Activated T-helper 1 cell treated with anti-CD3 and anti-CD28 coated beads, Interleukin-12 subunit alpha, Interleukin-12 subunit beta, Interleukin-2, Interleukin-4 antibody, amounts not matched to agents 30 ng/mL and 10 ng/mL and 1 ng/mL, durations not matched to agents 14 hours and 24 hours and 36 hours (primary cell): ENCODE measurements at regions not wholly inside any gene's neighbourhood (a gene's known extent, or its start where the extent isn't known, plus 50 kb on each side); places are given as distances from the start of the nearest gene placed in this dataset.

Experiments used
- DNase-seq: peaks from one replicate; pipeline ENCODE4 v3.0.0; 2021; ENCODE audit warnings: low spot score
- H3K27ac Mint-ChIP-seq: one replicate; pipeline ENCODE4 v1.8.0; 2021; ENCODE audit warnings: mild to moderate bottlenecking, mixed read lengths
- H3K27me3 Mint-ChIP-seq: one replicate; pipeline ENCODE4 v1.8.0; 2022; ENCODE audit warnings: mild to moderate bottlenecking, moderate library complexity, mixed read lengths; ENCODE audit not compliant: insufficient read depth
- H3K36me3 Mint-ChIP-seq: one replicate; pipeline ENCODE4 v1.8.0; 2021; ENCODE audit warnings: low read depth, mixed read lengths
- H3K4me1 Mint-ChIP-seq: one replicate; pipeline ENCODE4 v1.8.0; 2021; ENCODE audit warnings: low read depth, mixed read lengths
- H3K4me3 Mint-ChIP-seq: one replicate; pipeline ENCODE4 v1.8.0; 2021; ENCODE audit warnings: mild to moderate bottlenecking, moderate library complexity, mixed read lengths
- H3K9me3 Mint-ChIP-seq: one replicate; pipeline ENCODE4 v1.8.0; 2021; ENCODE audit warnings: mixed read lengths
- intact Hi-C: fragments of 100-400 bp; cut with micrococcal nuclease; formaldehyde crosslinking; loops from one replicate; pipeline ENCODE4 v1.15.1; 2024

DNA sequence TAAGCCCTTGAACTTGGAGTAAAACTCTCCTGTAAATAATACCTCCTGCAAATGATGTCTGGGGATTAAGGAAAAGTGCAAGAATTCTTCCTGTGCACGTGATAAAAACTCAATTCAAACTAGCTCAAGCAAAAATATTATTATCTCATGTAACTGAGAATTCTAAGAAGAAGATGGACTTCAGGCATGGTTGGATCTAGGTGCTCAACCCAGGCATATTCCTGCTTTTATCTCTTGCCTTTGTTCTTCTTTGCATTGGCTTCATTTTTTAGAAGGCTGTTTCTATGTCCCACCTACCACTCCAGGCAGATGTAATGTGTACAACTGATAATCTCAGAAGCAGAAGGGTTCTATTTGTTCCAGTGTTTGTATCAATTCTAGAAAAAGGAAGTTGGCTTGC is 95.8 kb downstream of the DACT2 start:
- no peak overlapping the region for H3K4me3 Mint-ChIP-seq
- no peak for DNase-seq

DNA sequence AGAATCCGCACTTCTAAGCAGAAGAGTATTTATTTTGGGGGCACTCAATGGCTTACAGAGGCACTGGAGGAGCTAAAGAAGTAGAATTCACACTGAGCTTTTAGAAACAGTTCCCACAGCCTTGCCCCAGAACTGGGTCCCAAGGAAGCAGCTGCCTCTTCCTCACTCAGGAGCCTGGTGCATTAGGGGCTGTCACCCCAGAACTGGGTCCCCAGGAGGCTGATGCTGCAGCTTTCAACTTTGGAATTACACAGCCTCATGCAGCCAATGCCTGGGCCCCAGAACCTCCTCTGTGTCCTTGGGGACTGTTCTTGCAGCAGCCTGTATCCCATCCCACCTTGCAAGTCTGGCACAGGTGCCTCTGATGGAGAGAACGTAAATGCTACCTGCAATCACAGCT is 96.4 kb downstream of the DACT2 start:
- DNase-seq = no peak
- Mint-ChIP-seq H3K4me1 (peaks cover 6% of the 10 kb centered on the region), H3K4me3 (no peak overlapping the region), H3K27ac (no peak overlapping the region), H3K9me3 (no peaks in the 10 kb centered on the region), H3K36me3 (no peaks in the 10 kb centered on the region), H3K27me3 (peaks cover 3% of the 10 kb centered on the region)
- intact Hi-C loops = no loop called here

More for the DNA sequence above, 95.8 kb downstream of the DACT2 start:
- H3K4me1 Mint-ChIP-seq = peaks cover 6% of the 10 kb centered on the region
- H3K9me3 Mint-ChIP-seq = no peaks in the 10 kb centered on the region
- intact Hi-C loops = no loop called here
- H3K27ac Mint-ChIP-seq = no peak overlapping the region
- peaks cover 3% of the 10 kb centered on the region for H3K27me3 Mint-ChIP-seq
- no peaks in the 10 kb centered on the region for H3K36me3 Mint-ChIP-seq

DNA sequence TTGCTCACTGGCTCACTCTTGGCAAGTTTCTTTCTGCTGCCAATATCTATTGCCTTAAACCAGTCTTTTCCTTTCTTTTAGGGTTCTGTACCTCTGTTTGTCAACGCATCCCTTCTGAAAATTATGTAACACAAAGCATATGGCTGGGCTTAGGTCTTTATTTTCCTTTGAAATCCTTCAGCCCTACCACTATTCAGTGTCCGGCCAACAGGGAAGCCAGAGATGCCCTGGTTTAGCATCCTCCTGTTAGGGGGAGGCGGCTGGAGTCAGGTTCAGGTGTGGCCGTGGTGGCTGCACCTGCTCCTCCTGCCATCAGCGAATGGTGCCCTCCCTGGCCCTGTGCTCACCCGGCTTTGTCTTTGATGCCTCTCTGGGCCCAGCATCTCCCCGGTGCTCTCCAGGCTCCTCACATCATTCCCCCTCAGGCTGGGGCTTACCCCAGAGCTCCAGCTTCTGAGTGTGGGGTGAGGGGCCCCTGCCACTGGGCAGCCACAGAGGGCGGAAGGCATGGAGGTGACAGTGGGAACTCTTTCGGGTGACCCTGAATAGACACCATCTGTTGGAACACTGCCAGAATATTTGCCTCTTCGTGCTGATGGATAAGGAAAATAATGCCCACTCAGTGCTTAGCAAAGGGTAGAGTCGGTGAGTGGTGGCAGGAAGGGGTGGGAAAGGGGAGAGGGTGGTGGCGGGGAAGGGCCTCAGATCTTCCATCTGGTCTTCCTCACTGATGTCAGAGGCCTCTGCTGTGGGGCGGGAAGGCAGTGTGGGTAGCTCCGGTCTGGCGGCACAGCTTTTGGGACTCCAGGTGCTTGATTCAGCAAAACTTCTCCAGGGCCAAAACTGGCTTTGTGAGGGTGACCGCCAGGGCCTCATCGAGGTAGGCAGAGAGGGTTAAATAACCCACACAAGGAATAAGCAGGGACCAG is 97.2 kb downstream of the DACT2 start:
- H3K4me1 Mint-ChIP-seq = peaks cover 6% of the 10 kb centered on the region
- intact Hi-C loops = no loop called here
- no peaks in the 10 kb centered on the region for H3K36me3 Mint-ChIP-seq
- H3K27ac Mint-ChIP-seq = no peak overlapping the region
- DNase-seq = no peak
- peaks cover 3% of the 10 kb centered on the region for H3K27me3 Mint-ChIP-seq
- no peak overlapping the region for H3K4me3 Mint-ChIP-seq
- no peaks in the 10 kb centered on the region for H3K9me3 Mint-ChIP-seq

DNA sequence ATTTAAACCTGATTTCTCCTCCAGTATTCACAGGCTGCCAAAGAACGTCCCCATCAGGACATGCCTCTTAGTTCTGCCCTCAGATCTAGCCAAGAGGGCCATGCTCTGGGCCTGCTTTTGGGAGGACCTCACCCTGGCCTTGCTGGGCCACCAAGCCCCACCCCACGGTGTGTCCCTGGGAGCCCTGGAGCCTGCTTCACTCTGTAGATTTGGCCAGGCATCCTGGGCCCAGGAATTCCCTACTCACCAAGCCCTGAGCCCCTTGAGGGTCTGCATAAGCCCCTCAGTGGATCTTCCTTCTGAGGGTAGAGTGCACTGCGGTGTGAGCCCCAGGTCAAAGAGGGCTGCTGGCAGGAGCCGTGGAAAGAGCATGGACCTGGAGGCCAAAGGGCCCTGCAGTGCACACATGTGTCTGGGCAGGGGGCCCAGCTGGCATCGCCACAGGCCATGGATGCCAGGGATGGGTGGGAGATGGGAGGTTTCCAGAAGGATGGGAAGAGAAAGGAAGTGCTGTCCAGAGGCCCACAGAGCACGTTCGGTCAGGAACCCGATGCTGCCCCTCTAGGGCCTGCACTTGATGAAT is 98.0 kb downstream of the DACT2 start:
- DNase-seq = no peak
- Mint-ChIP-seq H3K36me3 (no peaks in the 10 kb centered on the region), H3K27me3 (peaks cover 3% of the 10 kb centered on the region), H3K27ac (no peak overlapping the region), H3K9me3 (no peaks in the 10 kb centered on the region), H3K4me1 (peaks cover 6% of the 10 kb centered on the region), H3K4me3 (no peak overlapping the region)
- intact Hi-C loops = no loop called here

DNA sequence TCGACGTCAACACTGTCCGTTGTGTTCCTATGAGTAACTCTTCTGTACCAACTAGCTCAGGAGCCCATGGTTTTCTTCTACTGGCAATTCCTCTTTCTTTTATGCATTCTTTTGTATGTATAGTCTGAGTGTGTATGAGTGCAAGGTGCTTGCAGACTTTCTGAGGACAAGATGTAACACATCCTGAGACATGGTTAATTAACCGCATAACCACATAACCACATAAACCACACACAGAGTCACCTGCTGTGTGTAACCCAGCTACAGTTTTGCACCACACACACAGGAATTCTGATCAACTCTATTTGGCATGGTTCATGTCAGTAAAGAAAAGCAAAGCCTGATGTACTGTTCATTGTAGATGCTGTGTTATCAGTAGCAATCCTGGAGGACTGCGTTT is 98.6 kb downstream of the DACT2 start:
- H3K4me3 Mint-ChIP-seq = no peak overlapping the region
- H3K4me1 Mint-ChIP-seq = peaks cover 6% of the 10 kb centered on the region
- no peak for DNase-seq
- peaks cover 3% of the 10 kb centered on the region for H3K27me3 Mint-ChIP-seq
- intact Hi-C loops = no loop called here
- no peaks in the 10 kb centered on the region for H3K9me3 Mint-ChIP-seq
- no peak overlapping the region for H3K27ac Mint-ChIP-seq
- H3K36me3 Mint-ChIP-seq = no peaks in the 10 kb centered on the region

DNA sequence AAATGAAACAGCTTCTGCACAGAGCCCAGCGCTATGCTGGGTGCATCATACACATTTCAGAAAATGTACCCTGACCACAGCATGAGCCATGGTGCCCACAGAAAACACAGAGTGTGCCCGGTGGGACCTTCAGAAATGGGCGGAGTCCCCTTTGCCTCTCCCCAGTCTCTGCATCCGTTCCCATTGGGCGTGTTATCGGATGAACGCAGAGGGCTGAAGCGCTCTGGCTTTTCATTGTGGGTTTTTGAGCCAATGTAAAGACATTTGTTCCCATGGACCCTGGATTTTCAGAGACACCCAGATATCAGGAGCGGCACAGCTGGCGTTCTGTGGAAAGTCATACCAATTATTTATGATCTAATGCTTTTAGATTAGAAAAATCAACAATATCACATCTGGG is 99.8 kb downstream of the DACT2 start:
- Mint-ChIP-seq H3K9me3 (no peaks in the 10 kb centered on the region), H3K27me3 (peaks cover 8% of the 10 kb centered on the region), H3K27ac (no peak overlapping the region), H3K4me3 (no peak overlapping the region), H3K4me1 (peaks cover 6% of the 10 kb centered on the region), H3K36me3 (no peaks in the 10 kb centered on the region)
- intact Hi-C loops = no loop called here
- no peak for DNase-seq

DNA sequence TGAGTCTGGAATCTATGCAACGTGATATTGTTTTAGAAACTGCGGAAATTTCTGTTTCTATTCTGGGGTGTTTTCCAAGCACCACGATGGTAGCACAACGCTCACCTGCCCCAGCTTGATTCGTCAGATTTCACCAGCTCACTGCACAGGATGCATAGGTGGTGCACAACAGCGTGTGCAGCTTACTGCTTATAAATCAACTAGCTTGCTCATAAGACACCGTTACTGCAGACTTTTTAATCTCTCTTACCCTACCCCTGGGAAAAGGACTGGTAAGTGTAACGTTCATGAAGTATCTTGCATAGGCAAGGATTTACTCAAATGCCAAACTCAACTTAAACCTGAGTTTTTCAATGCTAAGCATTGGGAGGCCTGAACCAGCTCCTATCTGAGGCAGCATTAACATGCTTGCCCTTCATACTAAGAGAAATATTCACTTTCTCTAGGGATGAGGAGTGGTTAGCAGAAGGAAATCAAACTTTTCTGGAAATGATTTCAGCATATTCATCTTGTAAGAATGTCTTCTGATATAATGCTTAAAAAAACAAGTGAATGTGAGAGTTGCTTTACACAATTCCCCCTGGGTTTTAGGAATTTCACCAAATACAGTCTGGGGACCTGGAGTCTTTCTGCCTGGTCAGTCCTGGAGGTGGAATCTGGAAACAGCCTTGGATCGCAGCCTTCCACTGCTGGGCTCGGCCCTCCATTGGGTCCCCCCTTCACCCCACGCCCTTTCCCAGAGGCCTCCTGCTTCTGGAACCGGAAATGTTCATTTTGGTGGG is 100.6 kb downstream of the DACT2 start:
- intact Hi-C loops = no loop called here
- H3K27ac Mint-ChIP-seq = no peak overlapping the region
- H3K9me3 Mint-ChIP-seq = no peaks in the 10 kb centered on the region
- peaks cover 8% of the 10 kb centered on the region for H3K27me3 Mint-ChIP-seq
- H3K36me3 Mint-ChIP-seq = no peaks in the 10 kb centered on the region
- no peak overlapping the region for H3K4me3 Mint-ChIP-seq
- no peak for DNase-seq
- H3K4me1 Mint-ChIP-seq = peaks cover 6% of the 10 kb centered on the region

DNA sequence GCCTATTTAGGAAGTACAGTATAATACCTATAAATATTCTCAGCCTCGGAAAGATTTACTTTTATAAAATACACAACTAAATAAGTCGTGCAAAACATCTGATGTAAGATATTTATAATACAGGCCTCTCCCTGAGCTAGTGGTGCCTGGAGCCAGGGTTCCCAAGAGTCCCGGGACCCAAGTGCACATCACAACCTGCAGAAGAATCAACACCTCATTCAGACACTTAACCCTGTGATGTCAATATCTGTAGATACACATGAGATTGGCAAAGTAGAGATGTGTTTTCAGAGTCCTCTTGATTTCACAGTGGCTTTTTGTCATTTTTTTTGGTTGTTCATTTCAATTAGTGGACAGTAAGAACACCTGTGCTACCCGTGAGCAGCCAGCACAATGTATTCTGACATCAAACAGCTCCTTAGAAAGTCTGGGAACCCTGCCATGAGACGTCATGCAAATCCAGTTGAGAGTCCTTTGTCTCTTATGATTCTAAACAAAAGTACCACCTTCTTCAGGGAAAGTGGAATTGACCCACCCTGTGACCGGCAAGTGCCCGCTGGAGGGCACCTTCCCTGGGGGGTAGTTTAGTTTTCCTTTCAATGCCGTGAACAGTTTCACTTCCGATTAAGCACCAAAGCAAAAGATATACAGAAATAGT is 101.6 kb downstream of the DACT2 start:
- no peak overlapping the region for H3K4me3 Mint-ChIP-seq
- DNase-seq = no peak
- no peak overlapping the region for H3K27ac Mint-ChIP-seq
- H3K4me1 Mint-ChIP-seq = peaks cover 6% of the 10 kb centered on the region
- H3K36me3 Mint-ChIP-seq = no peaks in the 10 kb centered on the region
- no peaks in the 10 kb centered on the region for H3K9me3 Mint-ChIP-seq
- intact Hi-C loops = no loop called here
- H3K27me3 Mint-ChIP-seq = peaks cover 8% of the 10 kb centered on the region

DNA sequence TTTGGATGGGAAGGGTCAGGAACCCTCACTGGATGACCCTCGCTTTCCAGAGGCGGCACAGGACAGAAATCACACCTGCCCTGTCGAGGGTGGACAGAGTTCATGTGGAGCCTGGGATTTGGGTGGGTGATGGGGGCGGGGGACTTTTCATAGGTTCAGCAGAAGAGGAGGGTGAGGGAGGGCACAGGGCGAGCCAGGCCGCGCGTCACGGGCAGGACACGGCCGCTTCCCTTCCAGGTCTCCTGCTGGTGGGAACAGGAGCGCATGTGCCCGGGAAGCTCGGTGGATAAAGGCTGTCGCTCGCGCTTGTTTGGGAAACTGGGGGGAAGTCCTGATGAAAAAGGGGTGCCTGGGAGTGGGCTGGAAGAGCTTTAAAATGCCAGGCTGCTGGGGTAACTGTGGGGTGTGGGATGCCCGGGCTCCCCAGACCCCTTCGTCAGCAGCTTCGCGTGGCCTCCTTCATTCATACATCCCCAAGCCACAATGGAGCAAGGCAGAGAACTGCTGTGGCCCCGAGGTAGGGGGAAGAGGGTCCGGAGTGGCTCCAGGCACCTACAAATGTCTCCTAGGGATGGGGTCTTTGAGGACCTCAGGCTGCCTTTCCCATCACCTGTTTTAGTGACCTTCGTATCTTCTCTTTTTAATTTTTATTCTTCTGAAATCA is 102.2 kb downstream of the DACT2 start:
- Mint-ChIP-seq H3K4me1 (peaks cover 6% of the 10 kb centered on the region), H3K9me3 (no peaks in the 10 kb centered on the region), H3K27ac (no peak overlapping the region), H3K36me3 (no peaks in the 10 kb centered on the region), H3K27me3 (peaks cover 8% of the 10 kb centered on the region), H3K4me3 (no peak overlapping the region)
- intact Hi-C loops = no loop called here
- DNase-seq = no peak

DNA sequence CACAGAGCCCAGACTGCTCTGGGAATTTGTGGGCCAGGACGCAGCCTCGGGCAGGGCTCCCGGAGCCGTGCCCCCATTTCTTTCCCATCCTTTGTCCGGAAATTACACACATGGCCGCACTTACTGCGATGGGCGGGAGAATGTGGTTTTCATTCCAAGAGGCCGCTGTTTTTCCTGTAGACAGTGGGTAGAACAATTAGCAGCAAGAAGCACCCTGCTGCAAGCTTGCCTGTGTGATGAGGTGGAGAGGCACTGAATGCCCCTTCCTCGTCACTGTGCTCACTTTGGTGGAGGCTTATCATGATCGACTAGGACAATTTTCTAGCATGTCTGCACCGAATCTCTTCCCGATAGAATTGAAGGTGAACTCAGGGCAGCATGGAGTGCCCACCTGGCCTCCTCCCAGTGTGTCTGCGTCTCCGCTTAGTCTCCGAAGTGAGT is 102.8 kb downstream of the DACT2 start:
- peaks cover 8% of the 10 kb centered on the region for H3K27me3 Mint-ChIP-seq
- intact Hi-C loops = no loop called here
- no peak overlapping the region for H3K27ac Mint-ChIP-seq
- H3K9me3 Mint-ChIP-seq = no peaks in the 10 kb centered on the region
- no peak for DNase-seq
- no peak overlapping the region for H3K4me3 Mint-ChIP-seq
- peaks cover 6% of the 10 kb centered on the region for H3K4me1 Mint-ChIP-seq
- no peaks in the 10 kb centered on the region for H3K36me3 Mint-ChIP-seq

DNA sequence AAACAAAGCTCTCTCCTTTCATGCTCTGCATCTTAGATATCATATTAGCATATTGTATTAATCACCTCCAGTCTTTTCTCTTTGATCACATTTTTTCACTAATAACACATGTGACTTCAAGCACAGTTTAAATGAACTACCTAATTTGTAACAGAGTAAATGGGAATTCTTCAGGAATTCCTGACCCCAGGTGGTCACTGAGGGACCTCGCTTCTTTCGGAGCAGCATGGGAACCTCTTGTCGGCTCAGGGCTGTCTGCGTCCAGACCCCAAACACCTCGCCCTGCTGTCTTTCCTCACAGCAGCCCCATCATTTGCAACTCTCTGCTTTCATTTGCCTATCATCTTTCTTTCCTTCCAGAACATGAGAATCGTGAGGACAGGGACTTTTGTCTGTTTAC is 103.5 kb downstream of the DACT2 start:
- Mint-ChIP-seq H3K36me3 (no peaks in the 10 kb centered on the region), H3K4me3 (no peak overlapping the region), H3K27me3 (peaks cover 8% of the 10 kb centered on the region), H3K27ac (no peak overlapping the region), H3K9me3 (no peaks in the 10 kb centered on the region), H3K4me1 (peaks cover 5% of the 10 kb centered on the region)
- no peak for DNase-seq
- intact Hi-C loops = no loop called here

DNA sequence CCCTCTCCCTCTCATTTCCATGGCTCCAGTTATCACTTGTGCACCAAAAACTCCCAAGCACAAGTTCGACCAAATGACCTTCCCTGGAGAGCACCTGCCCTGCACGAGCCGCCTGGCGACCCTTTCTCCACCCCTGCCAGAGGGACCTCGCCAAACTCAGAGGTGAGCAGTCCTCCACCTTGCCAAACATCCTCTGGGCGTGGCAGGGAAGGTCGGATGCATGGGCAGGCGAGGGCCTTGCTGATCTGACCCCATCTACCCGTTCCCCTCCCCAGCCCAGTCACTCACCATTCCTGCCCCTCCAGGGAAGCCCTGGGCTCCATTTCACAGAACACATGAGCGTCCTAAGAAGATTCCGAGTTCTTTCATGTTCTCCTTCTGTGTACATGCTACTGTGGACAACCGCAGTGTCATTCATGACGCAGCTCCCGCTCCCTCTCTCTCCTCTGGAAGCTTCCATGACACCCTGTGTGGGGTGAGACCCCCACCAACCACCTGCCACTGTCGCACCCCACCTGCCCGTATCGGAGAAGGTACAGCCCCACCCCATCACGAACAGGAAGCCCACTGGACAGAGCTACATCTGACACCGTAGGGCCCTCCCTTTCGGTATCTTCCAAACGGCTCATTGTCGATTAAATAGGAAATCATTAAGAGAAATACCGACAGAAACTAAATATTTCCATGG is 104.3 kb downstream of the DACT2 start:
- H3K27ac Mint-ChIP-seq = no peak overlapping the region
- H3K27me3 Mint-ChIP-seq = peaks cover 5% of the 10 kb centered on the region
- intact Hi-C loops = no loop called here
- H3K4me1 Mint-ChIP-seq = no peaks in the 10 kb centered on the region
- no peak overlapping the region for H3K4me3 Mint-ChIP-seq
- no peaks in the 10 kb centered on the region for H3K9me3 Mint-ChIP-seq
- DNase-seq = no peak
- H3K36me3 Mint-ChIP-seq = no peaks in the 10 kb centered on the region
